GM23248 (cell line): ENCODE measurements at regions not wholly inside any gene's neighbourhood (a gene's known extent, or its start where the extent isn't known, plus 50 kb on each side); places are given as distances from the start of the nearest gene placed in this dataset.

Experiments
- EZH2 ChIP-seq: fragments of 200-600 bp; sonication (generic); IDR thresholded peaks from 2 replicates; pipeline ENCODE4 v1.6.1; 2018; ENCODE audit warnings: antibody characterized with exemption, mild to moderate bottlenecking; ENCODE audit not compliant: insufficient read depth, poor library complexity, severe bottlenecking
- EZH2phosphoT487 ChIP-seq: fragments of 200-600 bp; sonication (generic); IDR thresholded peaks from 2 replicates; pipeline ENCODE4 v1.6.1; 2018; ENCODE audit warnings: antibody characterized with exemption, moderate library complexity, mild to moderate bottlenecking, low read depth; ENCODE audit not compliant: insufficient read depth

GRCh38 chr18:56118422-56118821, 520.0 kb downstream of the TXNL1 start:
- TF ChIP-seq EZH2, result no peak
- TF ChIP-seq EZH2phosphoT487, result no peak
